ENCODE measurements at regions not wholly inside any gene's neighbourhood (a gene's known extent, or its start where the extent isn't known, plus 50 kb on each side); places are given as distances from the start of the nearest gene placed in this dataset.
A peak's percentile ranks its signal among the peaks of the same experiment; 100 is the strongest.

DNA sequence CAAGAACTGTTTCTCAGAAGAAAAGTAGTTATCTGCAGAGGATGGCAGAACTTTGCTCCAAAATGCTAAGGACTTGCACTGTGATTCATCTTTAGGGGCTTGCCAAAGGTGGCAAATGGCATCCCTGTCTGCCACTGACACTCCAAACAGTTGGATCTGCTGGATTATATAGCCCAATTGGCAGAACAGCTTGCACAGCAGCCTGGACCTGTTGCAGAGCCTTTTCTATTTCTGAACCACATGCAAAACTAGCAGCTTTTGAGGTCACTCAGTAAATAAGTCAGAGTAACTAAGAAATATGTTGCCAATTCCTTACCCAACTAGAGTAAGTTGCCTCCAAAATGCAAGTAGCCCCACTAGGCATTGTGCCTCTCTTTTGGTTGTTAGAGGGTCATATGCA is 397.5 kb upstream of the NOVA1 start:
- DNase-seq (ENCODE audit: low read depth): no peak

GRCh38 chr14:26996246-26996645 is 398.4 kb upstream of the NOVA1 start:
- DNase-seq (ENCODE audit: low read depth): no peak

DNA sequence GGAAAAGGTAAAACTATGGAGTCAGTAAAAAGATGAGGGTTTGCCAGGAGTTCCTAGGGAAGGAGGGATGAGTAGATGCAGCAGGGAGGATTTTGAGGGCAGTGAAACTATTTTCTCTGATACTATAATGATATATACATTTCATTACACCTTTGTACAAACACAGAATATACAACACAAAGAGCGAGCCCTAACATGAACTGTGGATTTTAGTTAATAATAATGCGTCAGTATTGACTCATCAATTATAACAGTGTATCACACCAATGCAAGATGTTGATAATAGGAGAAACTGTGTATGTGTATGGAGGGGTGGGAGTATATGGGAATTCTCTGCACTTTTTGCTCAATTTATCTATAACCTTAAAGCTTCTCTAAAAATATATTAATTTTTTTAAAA is 404.3 kb upstream of the NOVA1 start:
- DNase-seq (ENCODE audit: low read depth): no peak

DNA sequence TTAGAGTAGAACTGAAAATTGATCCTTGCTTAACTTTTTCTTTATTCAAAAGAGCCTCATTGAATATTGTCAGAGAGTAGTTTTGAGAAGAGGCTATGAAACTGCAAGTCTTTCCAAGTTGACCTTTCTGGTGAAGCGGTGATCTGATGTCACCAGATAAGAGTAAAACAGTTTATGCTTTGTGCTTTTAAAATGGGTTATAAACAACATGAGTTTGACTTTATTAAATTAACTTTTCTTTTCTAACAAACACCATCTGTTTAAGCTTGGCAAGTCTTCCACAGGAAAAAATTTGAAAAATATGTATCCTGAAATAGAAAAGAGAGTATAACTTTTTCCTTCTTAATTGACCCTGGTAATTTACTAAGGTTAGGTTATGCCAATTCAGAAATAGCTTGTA is 408.7 kb upstream of the NOVA1 start:
- no peak for DNase-seq (ENCODE audit: low read depth)

DNA sequence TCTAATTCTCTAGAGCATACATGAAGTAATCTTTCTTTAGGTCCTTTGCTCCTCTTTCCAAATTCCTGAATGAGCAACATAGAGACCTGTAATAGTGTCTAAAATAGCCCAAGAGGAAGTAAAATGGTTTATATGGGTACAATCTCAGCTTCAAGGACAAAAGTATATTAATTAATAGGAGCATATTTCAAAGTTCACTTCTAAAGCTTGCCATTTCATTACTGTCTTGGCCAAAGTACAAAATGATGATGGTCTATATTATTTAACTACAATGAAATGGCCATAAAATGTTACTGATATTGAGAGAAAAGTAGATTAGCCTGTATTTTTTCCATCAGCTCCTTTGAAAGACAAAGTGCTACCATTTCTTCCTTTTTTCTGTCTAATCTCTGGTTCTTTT is 410.4 kb upstream of the NOVA1 start:
- DNase-seq (ENCODE audit: low read depth): no peak

DNA sequence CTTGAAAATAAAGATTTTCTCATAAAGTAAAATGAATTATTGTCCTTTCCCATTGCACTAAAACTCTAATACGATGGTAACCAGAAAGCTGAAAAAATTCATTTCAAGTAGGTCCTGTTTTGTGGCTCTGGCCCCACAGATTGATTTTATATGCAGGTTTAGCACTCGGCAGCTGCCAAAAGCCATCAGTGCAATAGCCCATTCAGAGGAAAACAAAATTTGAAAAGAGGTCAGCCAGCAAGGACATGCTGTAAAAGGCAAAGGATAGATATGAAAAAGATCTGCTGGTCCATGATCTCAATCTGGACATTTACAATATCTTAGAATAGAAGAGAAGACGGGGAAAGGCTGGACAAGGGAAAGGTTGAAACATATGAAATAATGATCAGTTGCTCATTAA is 414.8 kb upstream of the NOVA1 start:
- no peak for DNase-seq (ENCODE audit: low read depth)

DNA sequence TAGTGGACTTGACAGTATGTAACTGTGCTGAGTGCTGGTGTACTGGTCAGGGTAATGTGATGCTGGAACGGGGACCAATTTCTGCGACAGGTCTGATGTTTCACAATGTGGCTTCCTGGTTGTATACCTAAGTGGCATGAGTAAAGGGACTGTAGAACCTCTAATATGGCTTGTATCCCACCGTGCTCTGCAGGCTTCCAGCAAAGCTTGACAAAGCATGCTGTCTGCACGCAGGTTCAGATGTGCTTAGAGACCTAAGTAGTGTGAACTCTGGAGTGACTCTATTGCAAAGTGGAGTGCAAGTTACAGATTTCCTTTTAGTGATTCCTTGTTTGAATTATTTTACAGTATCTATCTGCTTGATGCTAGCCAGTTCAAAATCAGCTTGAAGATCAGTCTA is 415.8 kb upstream of the NOVA1 start:
- no peak for DNase-seq (ENCODE audit: low read depth)

DNA sequence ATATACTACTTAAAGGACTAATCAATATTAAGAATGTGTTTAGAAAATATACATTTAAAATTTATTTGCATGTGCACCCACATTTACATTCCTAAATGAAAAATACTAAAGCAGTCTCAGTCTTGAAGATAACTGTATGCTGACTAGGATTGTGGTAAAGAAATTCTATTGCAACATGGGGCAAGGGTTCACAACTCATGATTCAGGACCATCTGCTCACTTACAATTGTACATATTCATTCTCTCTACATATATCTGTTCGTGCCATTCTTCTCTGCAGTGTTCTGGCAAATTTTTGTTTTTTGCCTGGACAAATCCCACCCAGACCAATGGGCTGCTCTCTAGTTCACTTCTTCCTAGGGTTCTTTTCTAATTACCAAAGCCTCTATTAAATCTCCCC is 417.2 kb upstream of the NOVA1 start:
- peak; percentile 2 for DNase-seq (ENCODE audit: low read depth)

- DNase-seq (ENCODE audit: low read depth): no peak
Observed at GRCh38 chr14:27025648-27026047, 427.8 kb upstream of the NOVA1 start.

DNA sequence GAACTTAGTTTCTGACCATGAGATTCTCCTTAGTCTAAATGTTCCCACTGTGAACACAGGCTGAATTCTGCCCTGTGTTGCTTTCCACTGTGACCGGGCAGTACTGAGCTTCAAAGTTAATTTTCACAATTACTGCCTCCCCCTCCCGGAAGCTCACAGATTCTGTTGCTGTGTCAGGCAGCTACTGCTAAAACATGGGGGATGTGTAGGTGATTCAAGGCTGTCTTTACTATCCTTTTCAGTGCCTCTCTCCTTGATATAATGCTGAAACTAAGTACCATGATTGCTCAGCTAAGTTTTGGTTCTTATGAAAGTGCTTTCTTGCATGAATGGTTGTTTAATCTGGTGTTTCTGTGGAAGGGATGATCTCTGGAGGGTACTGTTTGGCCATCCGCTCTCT is 428.3 kb upstream of the NOVA1 start:
- DNase-seq (ENCODE audit: low read depth): no peak

DNA sequence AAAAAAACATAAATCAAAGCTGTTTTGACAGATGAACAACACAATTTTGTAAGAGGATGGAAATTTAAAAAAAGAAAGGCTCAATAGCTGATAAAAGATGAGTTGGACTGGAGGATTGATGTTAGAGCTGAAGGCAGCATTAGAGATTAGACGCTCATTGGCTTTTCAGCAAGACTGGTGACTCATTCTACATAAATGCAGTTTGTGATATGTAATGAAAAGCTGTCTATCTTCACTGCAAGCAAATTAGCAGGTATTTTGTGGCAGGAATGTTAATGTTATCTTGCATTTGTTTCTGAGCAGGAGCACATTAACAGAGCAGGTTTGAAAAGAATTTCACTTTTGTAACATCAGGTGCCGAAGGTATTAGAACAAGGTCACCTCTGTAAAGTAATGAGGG is 442.7 kb upstream of the NOVA1 start:
- DNase-seq (ENCODE audit: low read depth): peak; percentile 49

GRCh38 chr14:27049701-27050100 is 451.9 kb upstream of the NOVA1 start:
- no peak for DNase-seq (ENCODE audit: low read depth)

- DNase-seq (ENCODE audit: low read depth): no peak
Observed at GRCh38 chr14:27050208-27050607, 452.4 kb upstream of the NOVA1 start.

GRCh38 chr14:27056586-27056985 is 458.8 kb upstream of the NOVA1 start:
- DNase-seq (ENCODE audit: low read depth): no peak

GRCh38 chr14:27061299-27061698 is 463.5 kb upstream of the NOVA1 start:
- DNase-seq (ENCODE audit: low read depth): no peak

DNA sequence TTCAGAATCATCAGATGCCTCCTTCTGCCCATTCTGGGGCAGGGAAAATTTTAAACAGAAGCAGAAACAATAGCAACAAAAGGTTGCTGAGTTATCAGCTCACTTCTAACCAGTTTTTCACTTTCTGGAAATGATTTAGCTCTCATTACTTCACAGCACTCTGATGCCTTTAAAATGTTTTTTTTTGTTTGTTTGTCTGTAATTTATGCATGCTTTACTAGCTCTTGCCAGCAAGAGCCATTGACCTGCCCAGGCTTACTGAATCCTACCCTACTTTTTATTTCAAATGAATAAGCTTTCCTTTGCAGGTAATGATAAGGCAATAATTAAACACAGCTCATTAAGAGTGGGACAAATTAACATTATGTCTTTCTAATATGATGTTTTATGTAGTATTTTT is 466.1 kb upstream of the NOVA1 start:
- peak; percentile 51 for DNase-seq (ENCODE audit: low read depth)

- no peak for DNase-seq (ENCODE audit: low read depth)
Observed at GRCh38 chr14:27065886-27066285, 468.1 kb upstream of the NOVA1 start.

- DNase-seq (ENCODE audit: low read depth): no peak
Observed at GRCh38 chr14:27067961-27068360, 470.1 kb upstream of the NOVA1 start.

GRCh38 chr14:27072589-27072988 is 474.8 kb upstream of the NOVA1 start:
- no peak for DNase-seq (ENCODE audit: low read depth)

DNA sequence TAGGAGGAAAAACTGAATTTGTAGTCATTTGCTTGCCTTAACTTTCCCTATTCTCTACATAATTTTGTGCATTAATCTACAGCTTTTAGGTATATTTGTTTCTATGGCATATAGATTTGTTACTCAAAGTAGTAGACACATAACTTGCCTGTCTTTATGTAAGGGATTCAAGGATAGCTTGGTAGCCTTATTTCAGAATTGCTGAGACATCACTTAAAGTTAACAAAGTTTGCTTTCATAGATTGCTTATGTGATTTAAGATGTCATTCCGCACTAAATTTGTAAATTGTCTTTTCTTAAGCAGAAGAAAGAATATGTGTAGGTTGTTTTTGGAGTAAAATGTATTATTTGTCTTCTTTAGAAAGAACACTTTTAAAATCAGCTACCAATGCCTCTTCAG is 477.7 kb upstream of the NOVA1 start:
- no peak for DNase-seq (ENCODE audit: low read depth)

GRCh38 chr14:27077214-27077613 is 479.4 kb upstream of the NOVA1 start:
- peak; percentile 25 for DNase-seq (ENCODE audit: low read depth)

DNA sequence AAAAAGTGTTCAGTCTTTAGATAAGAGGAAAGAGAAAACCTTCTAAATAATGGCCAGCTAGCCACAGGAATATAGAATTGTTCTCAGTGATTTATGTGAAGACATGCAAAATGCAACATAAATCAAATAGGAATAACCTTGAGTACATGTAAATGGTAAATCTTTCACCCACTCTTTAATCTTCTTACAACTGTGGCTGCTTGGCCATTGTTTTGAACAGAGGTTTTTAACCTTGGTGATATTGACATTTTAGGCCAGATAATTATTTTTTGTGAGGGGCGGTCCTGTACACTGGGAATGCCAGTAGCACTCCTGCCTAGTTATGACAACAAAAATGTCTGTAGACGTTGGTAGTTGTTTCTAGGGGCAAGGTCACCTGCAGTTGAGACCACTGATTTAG is 479.9 kb upstream of the NOVA1 start:
- DNase-seq (ENCODE audit: low read depth): no peak

DNA sequence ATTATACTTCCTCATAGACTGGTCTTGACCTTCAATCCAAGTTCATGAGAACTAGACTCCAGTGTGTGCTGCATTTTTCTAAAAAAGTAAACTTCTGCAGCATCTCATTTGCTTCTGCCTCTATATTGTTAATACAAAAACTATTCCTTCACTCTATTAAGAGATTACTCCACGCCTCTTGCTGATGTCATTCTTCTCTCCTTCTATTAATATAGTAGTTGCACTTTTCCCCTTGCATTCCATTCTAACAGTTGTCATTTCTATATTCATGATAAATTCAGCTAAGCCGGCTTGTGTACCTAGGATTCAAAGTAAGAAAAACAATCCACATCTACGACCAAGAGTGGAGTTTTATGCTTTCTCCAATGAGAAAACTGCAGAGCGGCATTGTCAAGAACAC is 480.4 kb upstream of the NOVA1 start:
- DNase-seq (ENCODE audit: low read depth): no peak

DNA sequence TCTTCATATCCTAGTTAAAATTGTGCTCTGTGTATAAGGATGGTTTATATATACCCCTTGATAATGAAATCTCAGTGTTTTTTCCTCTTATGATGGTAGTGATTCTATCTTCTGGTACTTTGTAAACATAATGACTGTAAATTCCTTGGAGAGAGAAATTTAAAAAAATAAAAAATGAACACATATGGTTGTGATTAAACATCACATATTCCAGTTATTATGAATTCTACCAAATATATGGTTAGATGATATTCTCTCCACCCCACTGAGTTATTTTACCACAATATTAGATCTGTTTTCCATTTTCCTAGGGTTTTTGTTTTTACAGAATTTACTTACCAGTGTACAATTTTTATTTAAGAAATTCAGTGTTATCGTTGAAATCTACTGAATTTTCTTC is 481.9 kb upstream of the NOVA1 start:
- no peak for DNase-seq (ENCODE audit: low read depth)

GRCh38 chr14:27085500-27085899 is 487.7 kb upstream of the NOVA1 start:
- DNase-seq (ENCODE audit: low read depth): no peak

Data from renal cortical epithelial cell (primary cell).